KMS-11 (cell line): ENCODE measurements at regions not wholly inside any gene's neighbourhood (a gene's known extent, or its start where the extent isn't known, plus 50 kb on each side); places are given as distances from the start of the nearest gene placed in this dataset.

Experiments used
- H2AFZ ChIP-seq: fragments of 200-600 bp; sonication (generic); 2 replicates; pipeline ENCODE4 v1.6.1; 2016; ENCODE audit warnings: antibody characterized with exemption, mixed run types, low read depth
- H3K27ac ChIP-seq: fragments of 200-600 bp; sonication (generic); 2 replicates; pipeline ENCODE4 v1.6.1; 2016; ENCODE audit warnings: mild to moderate bottlenecking, mixed run types
- H3K27me3 ChIP-seq: fragments of 200-600 bp; sonication (generic); 2 replicates; pipeline ENCODE4 v1.6.1; 2017; ENCODE audit warnings: mild to moderate bottlenecking, low read depth, mixed run types, moderate library complexity; ENCODE audit not compliant: insufficient read depth
- H3K36me3 ChIP-seq: fragments of 200-600 bp; sonication (generic); 2 replicates; pipeline ENCODE4 v1.6.1; 2017; ENCODE audit warnings: mild to moderate bottlenecking, mixed run types; ENCODE audit not compliant: insufficient read depth
- H3K4me1 ChIP-seq: fragments of 200-600 bp; sonication (generic); 2 replicates; pipeline ENCODE4 v1.6.1; 2016; ENCODE audit warnings: mild to moderate bottlenecking, low read depth, mixed run types; ENCODE audit not compliant: poor library complexity, severe bottlenecking
- H3K4me2 ChIP-seq: fragments of 200-600 bp; sonication (generic); 2 replicates; pipeline ENCODE4 v1.7.0; 2016; ENCODE audit warnings: mild to moderate bottlenecking, mixed run types
- H3K4me3 ChIP-seq: fragments of 200-600 bp; sonication (generic); IDR thresholded peaks from 2 replicates; pipeline ENCODE4 v1.6.1; 2017; ENCODE audit warnings: low read depth, low read length, mixed read lengths; ENCODE audit not compliant: insufficient read depth
- H3K79me2 ChIP-seq: fragments of 200-600 bp; sonication (generic); 2 replicates; pipeline ENCODE4 v1.6.1; 2016; ENCODE audit warnings: low read depth, mixed run types; ENCODE audit not compliant: insufficient read depth
- H3K9ac ChIP-seq: fragments of 200-600 bp; sonication (generic); 2 replicates; pipeline ENCODE4 v1.6.1; 2016; ENCODE audit warnings: mild to moderate bottlenecking, mixed run types
- H4K20me1 ChIP-seq: fragments of 200-600 bp; sonication (generic); 2 replicates; pipeline ENCODE4 v1.6.1; 2016; ENCODE audit warnings: mild to moderate bottlenecking, mixed run types; ENCODE audit not compliant: insufficient read depth
- TF ChIP-seq, protein P1 (sequence below): fragments of 200-600 bp; sonication (generic); conservative IDR thresholded peaks from 2 replicates; pipeline ENCODE4 v1.6.1; 2017; ENCODE audit warnings: low read depth, mild to moderate bottlenecking, antibody characterized with exemption, low read length, moderate library complexity, mixed read lengths

DNA sequence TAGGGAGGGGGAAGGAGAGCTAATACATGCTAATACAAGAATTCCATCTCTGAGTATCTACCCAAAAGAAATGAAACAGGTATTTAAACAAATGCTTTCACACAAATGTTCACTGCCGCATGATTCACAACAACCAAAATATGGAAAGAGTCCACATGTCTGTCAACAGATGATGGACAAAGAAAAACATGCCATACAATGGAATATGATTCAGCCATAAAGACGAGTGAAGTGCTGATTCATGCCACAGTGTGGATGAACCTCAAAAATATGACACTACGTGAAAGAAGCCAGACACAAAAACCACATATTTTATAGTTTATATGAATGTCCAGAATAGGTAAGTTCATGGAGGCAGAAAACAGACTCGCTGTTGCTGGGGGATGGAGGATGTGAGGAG is 321.4 kb downstream of the FOXL1 start:
- Histone ChIP-seq H3K79me2 (no peaks in the 10 kb centered on the region), H3K4me1 (no peaks in the 10 kb centered on the region), H2AFZ (no peak overlapping the region), H3K27me3 (peaks cover 27% of the 10 kb centered on the region), H3K36me3 (no peaks in the 10 kb centered on the region), H3K4me3 (no peak overlapping the region), H4K20me1 (no peaks in the 10 kb centered on the region), H3K9ac (no peak overlapping the region), H3K27ac (no peak overlapping the region), H3K4me2 (no peak overlapping the region)
- TF ChIP-seq, protein P1, sequence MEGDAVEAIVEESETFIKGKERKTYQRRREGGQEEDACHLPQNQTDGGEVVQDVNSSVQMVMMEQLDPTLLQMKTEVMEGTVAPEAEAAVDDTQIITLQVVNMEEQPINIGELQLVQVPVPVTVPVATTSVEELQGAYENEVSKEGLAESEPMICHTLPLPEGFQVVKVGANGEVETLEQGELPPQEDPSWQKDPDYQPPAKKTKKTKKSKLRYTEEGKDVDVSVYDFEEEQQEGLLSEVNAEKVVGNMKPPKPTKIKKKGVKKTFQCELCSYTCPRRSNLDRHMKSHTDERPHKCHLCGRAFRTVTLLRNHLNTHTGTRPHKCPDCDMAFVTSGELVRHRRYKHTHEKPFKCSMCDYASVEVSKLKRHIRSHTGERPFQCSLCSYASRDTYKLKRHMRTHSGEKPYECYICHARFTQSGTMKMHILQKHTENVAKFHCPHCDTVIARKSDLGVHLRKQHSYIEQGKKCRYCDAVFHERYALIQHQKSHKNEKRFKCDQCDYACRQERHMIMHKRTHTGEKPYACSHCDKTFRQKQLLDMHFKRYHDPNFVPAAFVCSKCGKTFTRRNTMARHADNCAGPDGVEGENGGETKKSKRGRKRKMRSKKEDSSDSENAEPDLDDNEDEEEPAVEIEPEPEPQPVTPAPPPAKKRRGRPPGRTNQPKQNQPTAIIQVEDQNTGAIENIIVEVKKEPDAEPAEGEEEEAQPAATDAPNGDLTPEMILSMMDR: no peak

DNA sequence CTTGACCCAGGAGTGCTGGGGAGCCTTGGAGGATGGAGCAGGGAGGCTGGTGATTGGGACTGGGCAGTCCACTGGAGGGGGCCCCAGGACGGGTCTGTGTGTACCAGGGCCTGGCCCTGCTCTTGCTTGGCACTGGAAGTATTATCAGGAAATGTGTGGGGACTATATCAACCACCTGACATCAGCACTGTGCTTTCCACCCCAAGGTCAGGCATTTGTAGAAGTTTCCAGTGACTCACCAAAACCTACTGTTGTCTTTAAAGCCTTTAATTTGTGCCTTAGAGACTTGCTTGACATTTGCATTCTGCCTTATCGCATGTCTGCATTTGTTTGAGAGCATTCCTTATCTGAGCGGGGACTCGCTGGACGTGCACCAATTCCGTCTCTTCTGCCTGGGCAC is 323.1 kb downstream of the FOXL1 start:
- Histone ChIP-seq H2AFZ (no peak overlapping the region), H4K20me1 (no peaks in the 10 kb centered on the region), H3K79me2 (no peaks in the 10 kb centered on the region), H3K9ac (no peak overlapping the region), H3K27ac (no peak overlapping the region), H3K4me2 (no peak overlapping the region), H3K36me3 (no peaks in the 10 kb centered on the region), H3K4me3 (no peak overlapping the region), H3K4me1 (no peaks in the 10 kb centered on the region), H3K27me3 (peaks cover 14% of the 10 kb centered on the region)
- TF ChIP-seq, protein P1: no peak

DNA sequence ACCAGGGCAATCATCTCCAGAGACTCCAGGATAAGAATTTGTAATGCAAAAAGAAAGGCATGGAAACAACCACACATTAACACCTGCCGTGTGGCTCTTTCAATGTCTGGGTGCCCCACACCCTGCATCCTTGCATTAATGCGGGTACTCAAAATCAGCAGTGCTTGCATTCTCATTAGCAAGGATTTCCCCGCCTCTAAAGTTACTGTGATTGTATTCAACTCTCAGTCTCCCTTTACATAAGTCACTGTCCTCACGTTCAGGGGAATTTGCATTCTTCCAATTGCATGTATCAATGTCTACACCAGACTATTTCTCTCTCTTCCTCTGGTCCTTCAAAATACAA is 324.3 kb downstream of the FOXL1 start:
- Histone ChIP-seq H3K4me1 (no peaks in the 10 kb centered on the region), H3K27ac (no peak overlapping the region), H3K4me3 (no peak overlapping the region), H3K27me3 (peaks cover 9% of the 10 kb centered on the region; the same call in 1 of the 2 replicates), H3K4me2 (no peak overlapping the region), H4K20me1 (no peaks in the 10 kb centered on the region), H3K9ac (no peak overlapping the region), H3K36me3 (no peaks in the 10 kb centered on the region), H2AFZ (no peak overlapping the region), H3K79me2 (no peaks in the 10 kb centered on the region)
- TF ChIP-seq, protein P1: no peak

DNA sequence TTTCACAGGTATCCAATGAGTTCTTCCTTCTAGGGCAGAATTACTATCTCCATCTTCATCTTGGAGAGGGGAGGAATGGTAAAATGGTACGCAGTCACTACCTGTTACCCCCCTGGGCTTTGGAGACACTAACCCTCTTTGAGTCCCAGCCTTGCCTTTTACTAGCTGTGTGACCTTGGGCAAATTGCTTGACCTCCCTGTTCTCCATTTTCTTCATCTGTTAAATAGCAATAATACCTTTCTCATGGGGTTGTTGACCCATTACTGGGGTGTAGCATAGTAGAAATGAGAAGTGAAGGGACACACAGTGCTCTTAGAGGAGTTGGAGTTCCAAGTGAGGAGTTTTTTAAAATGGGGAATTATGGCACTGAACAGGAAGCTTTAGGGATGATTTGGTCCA is 324.7 kb downstream of the FOXL1 start:
- Histone ChIP-seq H4K20me1 (no peaks in the 10 kb centered on the region), H3K27me3 (peaks cover 9% of the 10 kb centered on the region; the same call in 1 of the 2 replicates), H3K4me3 (no peak overlapping the region), H3K27ac (no peak overlapping the region), H3K4me1 (no peaks in the 10 kb centered on the region), H3K79me2 (no peaks in the 10 kb centered on the region), H3K9ac (no peak overlapping the region), H3K36me3 (no peaks in the 10 kb centered on the region), H3K4me2 (no peak overlapping the region), H2AFZ (no peak overlapping the region)
- TF ChIP-seq, protein P1: no peak

DNA sequence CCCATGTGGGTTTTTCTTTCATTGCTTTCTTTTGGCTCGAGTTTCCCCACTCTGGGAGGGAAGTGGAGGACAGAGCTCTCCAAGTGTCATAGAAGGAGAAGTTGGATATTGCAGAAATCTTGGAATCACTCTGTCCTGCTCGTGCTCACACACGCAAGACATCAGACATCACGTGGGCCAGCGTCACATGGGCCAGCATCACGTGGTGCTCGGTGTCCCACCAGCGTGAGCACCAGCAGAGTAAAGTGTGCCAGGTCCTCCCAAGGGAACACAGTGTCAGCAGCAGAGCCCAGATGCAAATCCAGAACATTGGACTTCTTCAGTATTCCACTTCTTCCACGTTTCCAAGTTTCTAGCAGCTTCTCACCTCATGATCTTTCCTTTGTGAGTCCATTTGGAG is 327.0 kb downstream of the FOXL1 start:
- Histone ChIP-seq H3K4me2 (no peak overlapping the region), H3K79me2 (no peaks in the 10 kb centered on the region), H3K4me1 (no peaks in the 10 kb centered on the region), H2AFZ (no peak overlapping the region), H3K4me3 (no peak overlapping the region), H3K9ac (no peak overlapping the region), H3K36me3 (no peaks in the 10 kb centered on the region), H3K27ac (no peak overlapping the region), H4K20me1 (no peaks in the 10 kb centered on the region), H3K27me3 (peaks cover 9% of the 10 kb centered on the region; the same call in 1 of the 2 replicates)
- TF ChIP-seq, protein P1: no peak
